ENCODE measurements at regions not wholly inside any gene's neighbourhood (a gene's known extent, or its start where the extent isn't known, plus 50 kb on each side); places are given as distances from the start of the nearest gene placed in this dataset.

DNA sequence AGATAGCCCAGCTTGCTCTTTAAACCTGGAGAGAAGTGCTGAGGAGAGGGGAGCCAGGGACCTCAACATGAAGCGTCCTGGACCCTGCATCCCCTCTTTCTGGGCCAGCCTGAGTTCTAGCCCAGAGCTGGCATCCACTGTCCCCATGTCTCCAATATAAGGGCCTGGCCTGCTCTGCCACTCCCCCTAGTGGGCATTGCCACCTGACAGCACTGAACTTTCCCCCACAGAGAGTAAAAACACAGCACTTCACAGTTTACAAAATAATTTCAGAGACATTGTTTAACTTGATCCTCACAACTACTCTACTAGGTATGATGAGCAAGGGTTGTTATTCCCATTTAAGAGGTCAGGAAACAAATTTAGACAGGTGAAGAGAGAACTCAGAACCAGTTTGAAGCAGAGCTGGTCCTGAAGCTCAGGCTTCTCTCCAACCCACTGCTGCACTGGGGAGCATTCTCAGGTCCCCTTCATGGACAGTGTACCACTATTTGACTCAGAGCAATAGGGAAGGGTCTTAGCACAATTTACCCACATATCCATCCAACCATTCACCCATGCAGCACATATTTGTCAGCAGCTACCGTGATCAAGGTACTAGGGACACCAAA, 151.2 kb downstream of the DMRTA2 start:
- TF ChIP-seq, protein P1, sequence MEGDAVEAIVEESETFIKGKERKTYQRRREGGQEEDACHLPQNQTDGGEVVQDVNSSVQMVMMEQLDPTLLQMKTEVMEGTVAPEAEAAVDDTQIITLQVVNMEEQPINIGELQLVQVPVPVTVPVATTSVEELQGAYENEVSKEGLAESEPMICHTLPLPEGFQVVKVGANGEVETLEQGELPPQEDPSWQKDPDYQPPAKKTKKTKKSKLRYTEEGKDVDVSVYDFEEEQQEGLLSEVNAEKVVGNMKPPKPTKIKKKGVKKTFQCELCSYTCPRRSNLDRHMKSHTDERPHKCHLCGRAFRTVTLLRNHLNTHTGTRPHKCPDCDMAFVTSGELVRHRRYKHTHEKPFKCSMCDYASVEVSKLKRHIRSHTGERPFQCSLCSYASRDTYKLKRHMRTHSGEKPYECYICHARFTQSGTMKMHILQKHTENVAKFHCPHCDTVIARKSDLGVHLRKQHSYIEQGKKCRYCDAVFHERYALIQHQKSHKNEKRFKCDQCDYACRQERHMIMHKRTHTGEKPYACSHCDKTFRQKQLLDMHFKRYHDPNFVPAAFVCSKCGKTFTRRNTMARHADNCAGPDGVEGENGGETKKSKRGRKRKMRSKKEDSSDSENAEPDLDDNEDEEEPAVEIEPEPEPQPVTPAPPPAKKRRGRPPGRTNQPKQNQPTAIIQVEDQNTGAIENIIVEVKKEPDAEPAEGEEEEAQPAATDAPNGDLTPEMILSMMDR (IDR thresholded peaks at IDR 0.05), result peak in 6 of 7 experiments; percentile 38 to 48 (median 46)
- no peak for TF ChIP-seq POLR2A (IDR thresholded peaks at IDR 0.05)
